Skin epidermis (tissue), 12 donors: ENCODE measurements at regions not wholly inside any gene's neighbourhood (a gene's known extent, or its start where the extent isn't known, plus 50 kb on each side); places are given as distances from the start of the nearest gene placed in this dataset.

Experiments used
- H3K27ac ChIP-seq, 21 experiments: fragments of 200-600 bp; sonication (generic) in 11 of 21; one replicate each; pipeline ENCODE4 v1.5.0; 2020; ENCODE audit warnings: mild to moderate bottlenecking in 3 of 21, inconsistent platforms in 2 of 21, moderate library complexity in 2 of 21
- H3K4me3 ChIP-seq, 7 experiments: fragments of 200-600 bp; sonication (generic) in 2 of 7; one replicate each; pipeline ENCODE4 v1.5.0; 2020; ENCODE audit warnings: inconsistent platforms in 2 of 7, mild to moderate bottlenecking in 2 of 7, moderate library complexity in 1 of 7

- Histone ChIP-seq H3K4me3 (no peak overlapping the region), H3K27ac (no peak overlapping the region)
Observed at GRCh38 chr17:79431175-79431574, 179.7 kb downstream of the RBFOX3 start.

DNA sequence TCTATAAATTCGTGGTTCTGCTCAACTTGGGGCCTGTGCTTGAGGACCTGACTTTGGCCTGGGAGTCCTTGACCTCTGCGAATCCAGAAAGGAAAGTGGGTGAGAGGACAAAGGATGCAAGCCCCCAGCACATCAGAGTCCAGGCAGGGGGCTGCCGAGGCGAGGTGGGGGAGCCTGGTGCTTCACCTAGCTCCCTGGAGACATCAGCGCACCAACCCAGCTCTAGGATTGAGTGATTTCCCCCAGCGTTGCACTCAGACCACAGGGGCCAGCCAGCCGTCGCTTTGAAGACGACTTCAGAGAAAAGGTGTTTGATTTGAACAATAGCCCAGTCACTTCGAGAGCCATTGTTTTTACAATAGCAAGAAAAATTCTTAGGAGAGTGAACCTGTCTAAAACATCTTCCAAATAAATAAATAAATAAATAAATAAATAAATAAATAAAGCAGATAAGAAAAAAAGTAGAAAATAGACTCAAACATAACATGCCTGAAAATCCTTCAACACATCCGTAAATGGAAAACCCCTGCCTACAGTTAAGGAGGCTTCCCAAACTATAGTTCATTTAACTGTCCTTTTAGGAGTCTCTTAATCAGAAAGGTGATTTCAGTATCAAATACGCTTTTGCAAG is 180.9 kb downstream of the RBFOX3 start:
- no peak overlapping the region for H3K27ac ChIP-seq

DNA sequence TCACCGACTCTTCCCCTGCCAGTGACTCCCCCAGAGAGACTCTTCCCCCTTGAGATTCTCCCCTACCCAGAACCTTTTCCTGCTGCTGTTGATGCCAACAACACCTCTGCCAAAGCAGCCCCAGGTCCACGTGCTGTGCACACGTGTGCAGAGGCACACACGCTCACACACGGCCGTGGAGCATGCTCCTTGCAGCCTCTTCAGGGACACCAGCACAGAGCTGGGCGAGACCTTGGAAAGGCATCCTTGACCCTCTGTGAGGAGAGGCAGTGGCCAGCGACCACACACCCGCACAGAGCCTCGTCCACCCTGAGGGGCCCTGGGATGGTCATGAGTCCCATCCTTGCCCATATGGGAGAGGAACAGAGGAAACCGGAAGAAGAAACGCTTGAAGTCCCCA is 181.9 kb downstream of the RBFOX3 start:
- Histone ChIP-seq H3K27ac (no peak overlapping the region), H3K4me3 (no peak overlapping the region)

More for the DNA sequence above, 180.9 kb downstream of the RBFOX3 start:
- no peak overlapping the region for H3K4me3 ChIP-seq

- Histone ChIP-seq H3K4me3 (no peak overlapping the region), H3K27ac (no peak overlapping the region)
Observed at GRCh38 chr17:79427621-79428539, 183.0 kb downstream of the RBFOX3 start.

DNA sequence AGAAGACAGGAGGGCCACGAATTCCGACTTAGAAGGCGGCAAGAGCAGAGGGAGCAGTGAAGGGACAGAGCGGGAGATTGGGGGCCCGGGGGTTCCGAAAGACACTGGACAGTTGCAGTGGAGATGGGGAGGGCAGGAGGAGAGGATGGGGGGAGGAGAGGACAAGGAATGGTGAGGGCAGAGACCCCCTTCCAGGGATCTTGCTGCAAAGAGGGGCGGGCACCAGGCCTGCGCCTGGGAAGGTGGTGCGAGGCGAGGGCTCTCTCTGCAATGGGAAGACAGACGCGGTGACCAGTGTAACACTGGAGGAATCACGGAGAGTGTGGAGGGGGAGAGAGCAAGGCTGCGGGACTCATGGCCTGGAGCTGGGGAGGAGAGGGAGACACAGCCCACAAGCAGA is 185.2 kb downstream of the RBFOX3 start:
- no peak overlapping the region for H3K27ac ChIP-seq
- H3K4me3 ChIP-seq, result no peak overlapping the region

DNA sequence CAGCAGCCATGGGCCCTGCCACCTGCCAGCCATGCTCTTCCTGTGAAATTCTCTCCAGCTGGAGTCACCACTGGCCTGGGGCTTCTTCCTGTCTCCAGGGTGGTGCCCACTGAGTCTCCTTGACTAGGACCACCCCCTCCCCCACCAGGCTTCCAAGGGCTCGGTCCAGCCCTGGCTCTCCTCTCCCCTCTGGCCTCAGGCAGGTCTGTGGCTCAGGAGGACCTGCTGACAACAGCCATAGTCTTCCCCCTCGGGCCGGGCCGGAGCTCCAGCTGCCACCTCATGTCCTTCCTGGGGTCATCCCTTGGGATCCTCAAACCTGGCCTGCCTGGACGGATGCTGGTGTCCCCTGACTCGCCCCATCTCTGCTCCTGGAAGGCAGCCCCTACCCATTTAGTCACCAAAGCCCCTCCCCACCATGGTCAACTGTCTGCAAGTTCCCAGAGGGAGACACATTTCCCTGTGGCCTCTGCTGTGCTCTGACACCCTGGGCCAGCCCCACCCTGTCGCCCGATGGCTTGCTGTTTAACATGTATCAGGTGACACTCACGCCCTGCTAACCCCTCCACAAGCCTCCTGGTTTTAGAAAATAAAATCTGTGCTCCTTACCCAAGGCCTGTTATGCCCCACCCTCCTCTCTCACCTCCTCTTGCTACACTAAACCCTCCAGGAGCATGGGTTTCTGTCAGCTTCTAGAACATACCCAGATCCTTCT is 186.2 kb downstream of the RBFOX3 start:
- Histone ChIP-seq H3K27ac (no peak overlapping the region), H3K4me3 (no peak overlapping the region)

GRCh38 chr17:79423811-79424465 is 186.9 kb downstream of the RBFOX3 start:
- Histone ChIP-seq H3K27ac (no peak overlapping the region), H3K4me3 (no peak overlapping the region)

DNA sequence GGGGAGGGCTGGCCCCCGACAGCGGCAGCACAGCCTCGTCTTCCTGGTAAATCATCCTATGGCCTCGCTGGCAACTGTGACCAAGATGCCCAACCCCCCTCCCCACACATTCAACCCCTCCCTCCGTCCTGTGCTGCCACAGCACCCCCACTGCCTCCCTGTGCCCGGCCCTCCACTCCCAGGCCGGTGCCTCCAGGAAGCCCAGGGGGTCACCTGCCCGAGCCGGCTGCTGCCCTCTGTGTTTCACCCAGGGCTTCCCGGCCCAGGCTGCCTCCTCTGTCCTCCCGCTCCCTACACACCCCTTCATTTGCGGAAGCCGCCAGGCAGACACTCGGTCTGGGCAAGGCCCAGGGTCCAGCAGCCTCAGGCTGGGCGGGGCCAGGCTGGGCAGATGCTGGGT is 188.6 kb downstream of the RBFOX3 start:
- no peak overlapping the region for H3K27ac ChIP-seq
- H3K4me3 ChIP-seq, result no peak overlapping the region

DNA sequence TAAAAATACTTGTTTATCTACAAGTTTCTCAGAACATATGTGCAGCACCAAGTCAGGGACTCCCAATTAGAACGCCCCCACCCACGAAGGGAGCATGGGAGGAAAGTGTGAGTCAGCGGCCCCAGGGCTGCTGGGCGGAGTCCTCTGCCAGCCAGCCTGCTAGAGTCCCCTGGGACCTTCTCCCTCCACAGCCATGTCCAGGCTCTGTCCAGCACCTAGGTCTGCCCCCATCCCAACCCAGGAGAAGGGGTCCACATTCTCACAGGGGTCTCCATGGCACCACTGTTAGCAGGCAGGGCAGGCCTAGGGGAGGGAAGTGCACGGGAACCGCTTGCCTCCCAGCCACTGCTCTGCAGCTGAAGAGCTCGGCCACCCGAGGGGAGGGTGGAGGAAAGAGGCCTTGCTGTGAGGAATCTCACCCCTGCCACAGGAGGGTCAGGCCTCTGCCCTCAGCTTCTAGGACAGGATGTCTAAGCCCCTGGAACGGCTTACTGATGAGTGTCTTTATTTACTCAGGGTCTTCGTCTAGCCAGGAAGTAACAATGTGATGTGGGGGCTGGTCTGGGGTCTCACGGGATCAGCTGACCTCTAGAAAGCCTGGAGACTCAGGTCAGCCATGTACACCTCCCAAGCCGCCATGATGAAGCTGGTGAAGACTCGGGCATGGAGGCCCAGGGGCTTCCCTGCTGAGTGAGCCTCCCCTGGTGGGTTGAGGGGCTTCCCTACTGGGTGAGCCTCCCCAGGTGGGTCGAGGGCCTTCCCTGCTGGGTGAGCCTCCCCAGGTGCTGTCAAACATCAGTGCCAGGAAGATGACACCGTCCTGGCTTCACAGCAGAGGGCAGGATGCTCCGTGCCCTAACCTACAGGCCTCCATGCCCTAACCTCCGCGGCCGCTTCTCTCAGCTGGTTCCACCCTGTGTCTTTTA is 190.3 kb downstream of the RBFOX3 start:
- Histone ChIP-seq H3K27ac (no peak overlapping the region), H3K4me3 (no peak overlapping the region)

DNA sequence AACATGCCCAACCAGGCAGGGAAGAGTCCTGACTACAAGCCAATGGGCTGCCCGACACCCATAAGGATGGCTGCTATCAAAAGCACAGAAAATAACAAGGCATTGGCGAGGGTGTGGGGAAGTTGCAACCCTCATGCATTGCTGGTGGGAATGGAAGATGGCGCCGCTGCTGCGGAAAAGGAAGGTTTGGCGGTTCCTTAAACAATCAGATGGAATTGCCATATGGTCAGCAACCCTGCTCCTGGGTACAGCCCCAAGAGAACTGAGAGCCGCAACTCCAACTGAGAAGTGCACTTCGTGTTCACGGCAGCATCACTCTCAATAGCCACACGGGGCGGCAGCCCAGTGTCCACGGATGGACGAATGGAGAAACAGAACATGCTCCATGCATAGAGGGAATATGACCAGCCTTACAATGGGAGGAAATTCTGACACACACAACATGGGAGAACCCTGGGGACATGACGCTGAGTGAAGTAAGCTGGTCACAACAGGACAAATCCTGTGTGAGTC is 193.3 kb downstream of the RBFOX3 start:
- H3K27ac ChIP-seq, result no peak overlapping the region

GRCh38 chr17:79415909-79416308 is 194.9 kb downstream of the RBFOX3 start:
- Histone ChIP-seq H3K4me3 (no peak overlapping the region), H3K27ac (no peak overlapping the region)

More for the DNA sequence above, 193.3 kb downstream of the RBFOX3 start:
- H3K4me3 ChIP-seq, result no peak overlapping the region

DNA sequence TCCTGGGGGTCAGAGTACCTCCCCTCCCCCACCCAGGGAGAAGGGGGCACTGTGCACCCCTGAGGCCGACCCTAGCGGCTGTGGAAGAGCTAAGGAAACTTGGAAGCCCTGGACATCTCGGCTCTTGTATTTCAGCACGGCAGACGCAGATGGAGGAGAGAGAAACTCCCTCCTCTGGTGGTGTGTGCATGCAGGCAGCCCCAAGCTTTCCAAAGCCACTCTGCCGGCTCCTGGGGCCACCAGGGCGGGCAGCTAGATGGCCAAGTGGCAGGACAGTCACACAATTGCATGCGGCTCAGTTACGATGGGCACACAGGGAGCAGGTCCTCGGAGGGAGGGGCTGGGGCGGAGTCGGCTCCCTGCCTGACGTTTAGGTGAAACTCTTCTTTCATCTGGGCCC is 195.5 kb downstream of the RBFOX3 start:
- no peak overlapping the region for H3K27ac ChIP-seq
- no peak overlapping the region for H3K4me3 ChIP-seq

GRCh38 chr17:79414793-79415211 is 196.0 kb downstream of the RBFOX3 start:
- H3K27ac ChIP-seq, result no peak overlapping the region

DNA sequence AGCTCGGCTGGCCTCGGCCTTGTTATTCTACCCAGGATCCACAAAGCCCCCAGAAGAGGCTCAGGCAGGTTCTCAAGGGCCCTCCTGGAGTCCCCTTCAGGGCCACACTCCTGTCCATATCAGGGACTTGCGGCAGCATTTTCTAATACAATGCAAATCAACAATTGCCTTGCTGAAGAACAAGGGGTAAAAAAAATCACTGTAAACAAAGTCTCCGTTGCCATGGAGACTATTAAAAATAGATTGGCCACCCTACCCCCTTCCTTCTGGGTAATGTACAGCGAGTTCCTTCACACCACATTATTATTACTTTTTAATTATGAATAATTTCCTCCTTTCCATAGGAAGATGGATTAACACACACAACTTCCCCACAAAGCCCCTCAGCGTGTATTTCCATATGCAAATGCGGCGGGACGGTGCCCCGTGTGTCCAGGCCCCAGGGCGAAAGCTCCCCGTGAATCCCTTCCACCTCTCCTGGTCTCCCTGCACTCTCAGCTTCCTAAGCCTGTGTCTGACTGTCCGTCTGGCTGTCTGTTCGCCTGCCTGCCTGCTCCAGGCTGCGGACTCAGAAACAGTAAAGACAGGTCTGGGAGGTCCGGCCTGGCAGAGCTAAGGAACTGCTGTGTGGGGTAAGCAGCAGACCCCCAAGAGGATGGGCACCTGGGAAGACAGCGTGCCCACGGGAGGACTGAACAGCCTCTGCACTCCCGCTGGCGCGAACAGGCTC is 196.6 kb downstream of the RBFOX3 start:
- Histone ChIP-seq H3K4me3 (no peak overlapping the region), H3K27ac (no peak overlapping the region)

More at GRCh38 chr17:79414793-79415211, 196.0 kb downstream of the RBFOX3 start:
- no peak overlapping the region for H3K4me3 ChIP-seq

GRCh38 chr17:79413611-79414010 is 197.2 kb downstream of the RBFOX3 start:
- H3K4me3 ChIP-seq, result no peak overlapping the region

DNA sequence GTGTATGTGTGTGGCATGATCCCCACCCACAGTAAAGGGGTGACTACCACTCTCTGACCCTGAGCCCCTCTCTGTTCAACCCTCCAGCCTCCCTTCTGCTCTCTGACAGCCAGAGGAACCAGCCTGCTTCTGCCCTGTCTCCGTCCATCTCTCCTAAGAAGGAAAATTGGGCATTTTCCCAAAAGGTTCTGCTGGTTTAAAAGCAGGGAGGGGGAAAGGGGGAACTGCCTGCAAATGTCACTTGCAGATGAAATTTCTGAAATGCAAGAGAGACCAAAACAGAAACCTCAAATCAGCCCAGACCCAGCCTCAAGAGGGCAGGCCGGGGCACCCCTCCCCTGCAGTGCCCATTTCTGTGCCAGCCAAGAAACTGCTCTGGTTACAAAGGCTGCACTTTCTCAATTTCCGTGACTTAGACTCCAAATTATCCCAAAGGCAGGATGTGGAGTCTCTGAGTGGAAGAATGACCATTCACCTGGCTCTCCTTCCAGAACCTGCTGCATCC is 197.9 kb downstream of the RBFOX3 start:
- Histone ChIP-seq H3K27ac (no peak overlapping the region), H3K4me3 (no peak overlapping the region)

More at GRCh38 chr17:79413611-79414010, 197.2 kb downstream of the RBFOX3 start:
- no peak overlapping the region for H3K27ac ChIP-seq

DNA sequence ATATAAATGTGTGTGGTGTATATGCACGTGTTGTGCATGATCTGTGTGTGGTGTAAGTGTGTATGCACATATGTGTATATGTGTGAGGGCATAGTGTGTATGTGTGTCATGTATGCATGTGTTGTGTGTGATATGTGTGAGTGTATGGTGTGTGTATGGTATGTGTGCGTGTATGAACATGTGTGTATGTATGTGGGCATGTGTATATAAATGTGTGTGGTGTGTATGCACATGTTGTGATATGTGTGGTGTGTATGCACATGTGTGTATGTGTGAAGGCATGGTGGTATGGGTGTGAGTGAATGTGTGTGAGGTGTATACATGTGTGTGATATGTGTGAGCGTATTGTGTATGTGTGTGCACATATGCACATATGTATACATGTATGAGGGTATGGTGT is 198.7 kb downstream of the RBFOX3 start:
- H3K27ac ChIP-seq, result no peak overlapping the region
- H3K4me3 ChIP-seq, result no peak overlapping the region

DNA sequence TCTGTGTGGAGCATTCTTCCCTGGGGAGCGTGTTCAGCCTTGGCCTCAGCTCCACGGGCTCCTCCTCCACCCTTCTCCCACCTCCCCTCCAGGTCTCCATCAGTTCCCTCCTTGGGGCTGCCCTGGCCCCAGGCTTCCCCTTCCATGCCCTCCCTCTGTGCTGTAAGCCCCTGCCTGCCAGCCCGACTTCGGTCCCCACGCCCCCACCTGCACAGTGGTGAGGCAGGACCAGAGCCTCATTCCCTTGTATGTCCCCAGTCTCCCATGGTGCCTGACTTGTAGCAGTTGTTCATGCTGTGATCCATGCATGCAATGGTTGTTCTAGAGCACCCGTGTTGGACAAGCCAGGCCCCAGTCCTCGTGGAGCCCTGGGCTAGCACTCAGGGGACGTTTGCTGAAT is 199.4 kb downstream of the RBFOX3 start:
- Histone ChIP-seq H3K4me3 (no peak overlapping the region), H3K27ac (no peak overlapping the region)
